Stimulated activated CD4-positive, alpha-beta T cell treated with anti-CD3 and anti-CD28 coated beads, TNF-alpha, amount 100 ng/mL, for 48 hours (primary cell): ENCODE measurements at regions not wholly inside any gene's neighbourhood (a gene's known extent, or its start where the extent isn't known, plus 50 kb on each side); places are given as distances from the start of the nearest gene placed in this dataset.
"Not testable (repeated sequence)": the region's sequence is repeated elsewhere in the genome, so short reads cannot be mapped to it uniquely, and the experiment has no call there.

Experiments used
- DNase-seq, 3 donors: peaks; one replicate each; pipeline ENCODE4 v3.0.0-alpha.2; 2020; ENCODE audit warnings: low read depth in 3 of 3

GRCh38 chr7:69377191-69377590 lies 221.1 kb upstream of the AUTS2 start:
- DNase-seq = no peak

- no peak for DNase-seq
Measured at GRCh38 chr7:69388452-69389137, 209.7 kb upstream of the AUTS2 start.

DNA sequence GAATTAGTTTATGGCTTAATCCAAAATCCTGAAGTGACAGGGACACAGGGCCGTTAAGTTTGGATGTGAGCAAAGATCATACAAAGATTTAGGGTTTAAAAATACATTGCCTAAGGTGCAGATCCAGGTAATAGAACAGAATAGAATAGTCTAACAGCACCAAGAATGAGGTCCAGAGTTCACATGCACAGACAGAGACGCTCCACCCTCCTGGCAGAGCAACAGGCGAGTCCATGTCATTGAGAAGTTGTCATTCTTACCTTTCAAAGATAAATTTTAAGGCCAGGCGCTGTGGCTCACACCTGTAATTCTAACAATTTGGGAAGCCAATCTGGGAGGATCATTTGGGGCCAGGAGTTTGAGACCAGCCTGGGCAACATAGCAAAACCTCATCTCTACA lies 209.1 kb upstream of the AUTS2 start:
- DNase-seq = no peak

DNA sequence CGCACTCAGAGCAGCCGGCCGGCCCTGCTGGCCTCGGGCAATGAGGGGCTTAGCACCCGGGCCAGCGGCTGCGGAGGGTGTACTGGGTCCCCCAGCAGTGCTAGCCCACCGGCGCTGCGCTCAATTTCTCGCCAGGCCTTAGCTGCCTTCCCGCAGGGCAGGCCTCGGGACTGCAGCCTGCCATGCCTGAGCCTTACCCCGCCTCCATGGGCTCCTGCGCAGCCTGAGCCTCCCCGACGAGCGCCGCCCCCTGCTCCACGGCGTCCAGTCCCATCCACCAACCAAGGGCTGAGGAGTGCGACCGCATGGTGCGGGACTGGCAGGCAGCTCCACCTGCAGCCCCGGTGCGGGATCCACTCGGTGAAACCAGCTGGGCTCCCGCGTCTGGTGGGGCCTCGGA lies 204.4 kb upstream of the AUTS2 start:
- DNase-seq = not testable (repeated sequence)

- no peak for DNase-seq
Measured at GRCh38 chr7:69395061-69395714, 203.1 kb upstream of the AUTS2 start.

DNA sequence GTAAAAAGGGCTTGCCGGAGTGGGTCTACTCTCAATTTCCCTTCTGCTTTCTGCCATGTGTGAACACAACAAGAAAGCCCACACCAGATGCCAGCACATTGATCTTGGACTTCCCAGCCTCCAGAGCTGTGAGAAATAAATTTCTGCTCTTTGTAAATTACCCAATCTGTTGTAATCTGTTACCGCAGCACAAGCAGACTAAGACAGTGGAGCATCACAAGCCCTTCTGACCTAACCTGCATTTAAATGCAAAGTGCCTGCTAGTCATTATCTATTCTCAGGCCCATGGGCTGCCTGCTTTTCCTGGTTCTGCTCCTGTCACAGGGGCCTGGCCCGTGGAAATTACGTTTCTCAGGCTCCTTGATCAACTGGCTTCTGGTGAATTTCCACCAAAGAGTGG lies 199.3 kb upstream of the AUTS2 start:
- no peak for DNase-seq

DNA sequence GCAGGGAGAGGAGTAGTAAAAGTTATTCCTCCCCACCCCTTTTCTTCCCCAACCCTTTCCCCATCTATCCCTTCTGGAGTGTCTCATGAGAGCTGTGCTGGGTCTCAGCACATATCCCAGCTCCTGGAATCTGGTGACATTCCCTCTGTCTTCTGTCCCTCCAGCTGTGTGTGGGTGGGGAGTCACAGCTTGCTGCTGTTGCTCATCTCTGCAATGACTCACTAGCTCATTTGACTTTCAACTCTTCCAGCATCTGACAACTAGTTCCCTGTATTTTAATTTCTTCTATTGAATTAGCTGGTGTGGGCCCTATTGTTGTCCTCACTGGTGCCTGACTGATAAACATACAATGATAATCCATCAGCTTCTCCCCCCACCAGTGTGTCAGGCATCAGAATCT lies 198.9 kb upstream of the AUTS2 start:
- no peak for DNase-seq

DNA sequence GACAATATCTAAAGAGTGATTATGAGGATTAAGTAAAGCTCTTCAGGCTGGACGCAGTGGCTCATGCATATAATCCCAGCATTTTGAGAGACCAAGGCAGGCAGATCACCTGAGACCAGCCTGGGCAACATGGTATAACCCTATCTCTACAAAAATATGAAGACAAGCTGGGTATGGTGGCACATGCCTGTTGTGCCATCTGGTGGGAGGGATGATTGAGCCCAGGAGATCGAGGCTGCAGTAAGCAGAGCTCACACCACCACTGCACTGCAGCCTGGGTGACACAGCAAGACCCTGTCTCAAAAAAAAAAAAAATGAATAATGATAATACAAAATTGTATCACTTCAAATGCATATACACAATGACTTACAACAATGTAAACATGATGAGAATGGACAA lies 195.6 kb upstream of the AUTS2 start:
- no peak for DNase-seq

DNA sequence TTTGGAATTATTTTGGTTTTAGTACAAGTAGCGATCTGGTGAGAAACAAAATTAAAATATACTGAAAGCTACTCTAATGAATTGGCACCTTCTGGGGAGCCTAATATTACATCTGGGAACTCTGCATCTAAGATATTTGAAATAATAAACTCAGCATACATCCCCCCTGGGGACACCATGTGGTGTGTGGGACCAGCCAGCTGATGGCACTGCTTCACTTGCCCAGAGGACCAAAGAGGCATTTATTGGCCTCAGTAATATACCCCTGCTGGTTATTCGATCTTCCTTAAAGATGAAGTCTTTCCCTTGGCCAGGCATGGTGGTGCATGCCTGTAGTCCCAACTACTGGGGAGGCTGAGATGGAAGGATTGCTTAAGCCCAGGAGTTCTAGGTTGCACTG lies 195.1 kb upstream of the AUTS2 start:
- DNase-seq = no peak

- DNase-seq = no peak
Measured at GRCh38 chr7:69411018-69411417, 187.3 kb upstream of the AUTS2 start.

GRCh38 chr7:69411466-69411865 lies 186.8 kb upstream of the AUTS2 start:
- no peak for DNase-seq

GRCh38 chr7:69412331-69413146 lies 185.7 kb upstream of the AUTS2 start:
- peak in 1 of 3 donors; percentile 17 for DNase-seq

DNA sequence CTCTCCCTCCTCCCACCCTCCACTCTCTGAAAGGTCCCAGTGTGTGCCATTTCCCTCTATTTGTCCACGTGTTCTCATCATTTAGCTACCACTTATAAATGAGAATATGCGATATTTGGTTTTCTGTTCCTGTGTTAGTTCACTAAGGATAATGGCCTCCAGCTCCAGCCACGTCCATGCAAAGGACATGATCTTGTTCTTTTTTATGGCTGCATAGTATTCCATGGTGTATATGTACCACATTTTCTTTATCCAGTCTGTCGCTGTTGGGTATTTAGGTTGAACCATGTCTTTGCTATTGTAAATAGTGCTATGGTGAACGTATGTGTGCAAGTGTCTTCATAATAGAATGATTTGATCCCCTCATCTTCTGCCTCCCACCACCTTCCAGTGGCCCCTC lies 183.7 kb upstream of the AUTS2 start:
- no peak for DNase-seq

- DNase-seq = no peak
Measured at GRCh38 chr7:69418869-69419670, 179.2 kb upstream of the AUTS2 start.

DNA sequence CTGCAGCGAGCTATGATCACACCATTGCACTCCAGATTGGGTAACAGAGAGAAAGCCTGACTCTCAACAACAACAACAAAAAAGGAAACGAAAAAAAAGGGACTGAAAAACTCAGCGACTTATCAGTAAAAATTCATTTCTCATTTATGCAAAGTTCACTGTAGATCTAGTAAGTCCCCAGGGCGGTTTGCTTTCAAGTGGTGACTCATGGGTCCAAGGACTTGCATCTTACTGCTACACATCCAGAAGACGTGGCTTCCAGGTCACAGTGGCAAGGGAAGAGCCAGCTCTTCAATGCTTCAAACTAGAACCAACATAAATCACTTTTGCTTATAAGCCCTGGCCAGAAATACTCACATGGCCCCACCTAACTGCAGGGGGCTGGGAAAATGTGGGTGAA lies 178.3 kb upstream of the AUTS2 start:
- no peak for DNase-seq

DNA sequence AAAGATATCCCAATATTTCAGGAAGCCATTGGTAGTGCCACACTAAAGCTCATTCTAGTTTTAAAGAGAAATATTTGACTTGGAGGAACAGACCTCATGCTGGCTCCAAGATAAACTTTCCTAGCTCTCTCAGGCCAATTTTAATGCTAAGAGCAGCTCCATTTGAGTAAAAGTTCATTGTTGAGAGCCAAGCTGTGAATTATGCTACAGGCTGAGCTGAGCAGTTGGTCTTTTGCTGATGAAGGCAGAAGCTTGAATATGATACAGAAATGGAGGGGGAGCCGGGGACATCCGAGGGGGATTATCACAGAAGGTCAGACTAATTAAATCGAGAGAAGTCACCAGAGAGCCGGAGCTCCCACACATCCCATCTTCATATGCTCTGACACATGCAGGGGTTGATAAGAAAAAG lies 175.7 kb upstream of the AUTS2 start:
- DNase-seq = no peak

GRCh38 chr7:69426705-69427104 lies 171.6 kb upstream of the AUTS2 start:
- no peak for DNase-seq

DNA sequence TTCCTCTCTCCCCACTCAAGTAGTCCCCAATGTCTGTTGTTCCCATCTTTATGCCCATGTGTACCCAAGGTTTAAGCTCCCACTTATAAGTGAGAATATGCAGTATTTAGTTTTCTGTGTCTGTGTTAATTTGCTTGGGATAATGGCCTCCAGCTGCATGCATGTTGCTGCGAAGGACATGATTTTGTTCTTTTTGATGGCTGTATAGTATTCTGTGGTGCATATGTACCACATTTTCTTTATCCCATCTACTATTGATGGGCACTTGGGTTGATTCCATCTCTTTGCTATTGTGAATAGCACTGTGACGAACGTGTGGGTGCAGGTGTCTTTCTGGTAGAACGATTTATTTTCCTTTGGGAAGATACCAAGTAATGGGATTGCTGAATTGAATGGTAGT lies 170.2 kb upstream of the AUTS2 start:
- DNase-seq = no peak

DNA sequence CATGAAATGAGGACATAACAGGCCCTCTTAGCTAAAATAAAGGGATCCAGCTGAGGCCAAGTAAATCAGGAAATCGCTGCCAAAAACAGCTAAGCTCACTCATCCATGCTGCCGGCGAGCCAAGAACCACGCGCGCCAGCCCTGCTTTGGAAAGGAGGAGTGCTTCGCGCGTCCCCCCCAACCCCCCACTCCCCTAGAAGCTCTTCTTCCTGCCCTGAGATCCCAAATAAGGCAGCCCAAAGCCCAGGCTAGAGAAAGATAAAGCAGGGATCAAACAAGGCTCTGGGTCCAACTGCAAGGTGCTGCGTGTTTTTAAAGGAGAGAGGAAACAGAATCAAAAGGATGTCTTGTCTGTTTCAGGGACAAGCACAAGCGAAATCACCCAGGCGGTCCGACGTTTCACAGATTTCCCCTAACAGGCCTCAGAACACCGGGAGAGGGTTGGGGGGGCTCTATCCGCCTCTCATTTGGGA lies 168.3 kb upstream of the AUTS2 start:
- no peak for DNase-seq

DNA sequence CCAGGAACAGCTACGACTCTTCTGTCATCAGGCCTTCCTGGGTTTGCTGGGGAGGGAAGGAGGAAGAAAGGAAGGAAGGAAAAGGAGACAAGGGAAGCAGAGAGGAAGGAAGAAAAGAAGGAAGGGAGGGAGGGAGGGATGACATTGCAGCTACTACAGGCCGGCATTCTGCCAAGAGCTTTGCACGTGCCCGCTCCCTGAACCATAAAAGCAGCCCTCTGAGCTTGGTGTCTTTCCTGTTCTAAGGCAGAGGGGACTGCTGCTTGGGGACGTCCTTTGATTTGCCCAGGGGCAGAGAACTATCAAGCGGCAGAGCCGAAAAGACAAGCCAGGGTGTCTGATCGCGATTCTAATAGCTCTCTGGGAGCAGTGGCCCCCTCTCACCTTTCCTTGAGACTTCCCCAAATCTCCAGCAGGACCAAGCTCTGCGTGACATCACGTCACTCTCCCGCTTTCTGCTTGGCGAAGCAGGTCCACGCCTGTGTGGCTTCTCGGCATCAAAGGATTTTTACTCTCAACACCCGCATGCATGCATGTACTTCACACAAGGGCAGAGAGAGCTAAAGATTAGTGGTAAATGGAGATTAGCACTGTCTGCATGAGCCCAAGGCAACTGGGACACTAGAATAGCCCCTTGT lies 167.8 kb upstream of the AUTS2 start:
- no peak for DNase-seq

DNA sequence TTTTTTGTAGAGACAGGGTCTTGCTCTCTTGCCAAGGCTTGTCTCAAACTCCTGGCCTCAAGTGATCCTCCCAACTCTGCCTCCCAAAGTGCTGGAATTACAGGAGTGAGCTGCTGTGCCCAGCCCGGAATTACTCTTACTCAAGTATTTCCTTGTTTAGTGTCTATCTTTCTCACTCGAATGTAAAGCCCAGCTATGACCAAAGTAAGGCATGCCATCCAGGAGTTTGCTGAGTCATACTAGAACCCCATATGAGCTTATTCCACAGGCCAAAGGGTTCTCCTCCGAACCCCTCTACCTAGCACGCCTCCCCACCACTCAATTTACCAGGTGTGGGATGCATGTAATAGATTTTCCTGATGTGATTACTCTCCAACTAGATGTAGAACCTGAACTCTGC lies 166.6 kb upstream of the AUTS2 start:
- no peak for DNase-seq
